ENCODE measurements at regions not wholly inside any gene's neighbourhood (a gene's known extent, or its start where the extent isn't known, plus 50 kb on each side); places are given as distances from the start of the nearest gene placed in this dataset.

DNA sequence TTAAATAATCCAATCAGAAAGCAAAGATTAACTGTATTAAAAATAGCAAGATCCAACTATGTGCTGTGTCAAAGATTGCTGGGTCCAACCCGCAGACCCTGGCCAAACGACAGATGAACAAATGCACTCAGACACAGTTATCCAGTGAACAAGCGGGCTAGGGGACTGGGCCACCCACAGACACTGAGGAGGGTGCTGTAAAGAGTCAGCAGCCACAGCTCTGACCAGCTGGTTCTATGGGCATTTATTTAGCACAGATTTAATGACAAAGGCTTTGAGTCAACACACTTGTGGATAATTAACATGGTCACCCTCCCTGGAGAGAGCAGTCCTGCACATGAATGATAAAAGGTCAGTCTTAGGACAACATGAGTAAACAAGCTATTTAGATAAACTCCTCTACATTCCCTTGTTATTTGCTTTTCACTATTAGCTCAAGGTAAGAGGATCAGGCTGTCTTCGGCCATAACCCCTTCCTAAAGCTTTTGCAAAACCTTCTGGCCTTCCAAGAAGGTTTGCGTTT is 424.9 kb downstream of the HINT1 start:
- no peaks in the 10 kb centered on the region for H3K36me3 ChIP-seq
- no peak overlapping the region for H3K27ac ChIP-seq
- DNase-seq, result no peak
- H3K27me3 ChIP-seq, result peaks cover 0 to 4% (median 0%) of the 10 kb centered on the region in 4 donors
- no peaks in the 10 kb centered on the region for H3K4me1 ChIP-seq
- intact Hi-C loops (cut with DNase I), result no loop called here
- H3K9me3 ChIP-seq, result no peaks in the 10 kb centered on the region
- no peak overlapping the region for H3K4me3 ChIP-seq
- 65 to 76% methylated on average over 5 of the region's 5 CpGs for WGBS, 2 donors
- TF ChIP-seq, protein P1, sequence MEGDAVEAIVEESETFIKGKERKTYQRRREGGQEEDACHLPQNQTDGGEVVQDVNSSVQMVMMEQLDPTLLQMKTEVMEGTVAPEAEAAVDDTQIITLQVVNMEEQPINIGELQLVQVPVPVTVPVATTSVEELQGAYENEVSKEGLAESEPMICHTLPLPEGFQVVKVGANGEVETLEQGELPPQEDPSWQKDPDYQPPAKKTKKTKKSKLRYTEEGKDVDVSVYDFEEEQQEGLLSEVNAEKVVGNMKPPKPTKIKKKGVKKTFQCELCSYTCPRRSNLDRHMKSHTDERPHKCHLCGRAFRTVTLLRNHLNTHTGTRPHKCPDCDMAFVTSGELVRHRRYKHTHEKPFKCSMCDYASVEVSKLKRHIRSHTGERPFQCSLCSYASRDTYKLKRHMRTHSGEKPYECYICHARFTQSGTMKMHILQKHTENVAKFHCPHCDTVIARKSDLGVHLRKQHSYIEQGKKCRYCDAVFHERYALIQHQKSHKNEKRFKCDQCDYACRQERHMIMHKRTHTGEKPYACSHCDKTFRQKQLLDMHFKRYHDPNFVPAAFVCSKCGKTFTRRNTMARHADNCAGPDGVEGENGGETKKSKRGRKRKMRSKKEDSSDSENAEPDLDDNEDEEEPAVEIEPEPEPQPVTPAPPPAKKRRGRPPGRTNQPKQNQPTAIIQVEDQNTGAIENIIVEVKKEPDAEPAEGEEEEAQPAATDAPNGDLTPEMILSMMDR (IDR thresholded peaks at IDR 0.05), result no peak
- no peak for FAIRE-seq
- ATAC-seq, result no peak

DNA sequence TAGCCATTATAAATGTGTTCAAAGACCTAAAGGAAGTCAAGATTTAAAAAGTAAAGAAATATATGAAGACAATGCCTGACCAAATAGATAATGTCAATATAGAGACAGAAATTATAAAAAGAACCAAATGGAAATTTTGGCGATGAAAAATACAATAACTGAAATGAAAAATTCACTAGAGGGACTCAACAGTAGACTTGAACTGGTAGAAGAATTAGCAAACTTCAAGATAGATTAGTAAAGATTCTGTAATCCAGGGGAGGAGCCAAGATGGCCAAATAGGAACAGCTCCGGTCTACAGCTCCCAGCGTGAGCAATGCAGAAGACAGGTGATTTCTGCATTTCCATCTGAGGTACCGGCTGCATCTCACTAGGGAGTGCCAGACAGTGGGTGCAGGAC is 433.2 kb downstream of the HINT1 start:
- FAIRE-seq (no peak), ATAC-seq (no peak), DNase-seq (no peak)
- H3K4me1 ChIP-seq, result no peaks in the 10 kb centered on the region
- no peak overlapping the region for H3K27ac ChIP-seq
- no peaks in the 10 kb centered on the region for H3K27me3 ChIP-seq
- H3K36me3 ChIP-seq, result no peaks in the 10 kb centered on the region
- intact Hi-C loops (cut with DNase I), result no loop called here
- 90 to 96% methylated on average over 4 of the region's 4 CpGs for WGBS, 2 donors
- H3K4me3 ChIP-seq, result no peak overlapping the region
- TF ChIP-seq, protein P1 (IDR thresholded peaks at IDR 0.05), result no peak
- H3K9me3 ChIP-seq, result no peaks in the 10 kb centered on the region

GRCh38 chr5:130729541-130729940 is 435.5 kb downstream of the HINT1 start:
- Histone ChIP-seq H3K4me1 (no peaks in the 10 kb centered on the region), H3K27me3 (no peaks in the 10 kb centered on the region), H3K27ac (no peak overlapping the region), H3K4me3 (no peak overlapping the region), H3K9me3 (no peaks in the 10 kb centered on the region), H3K36me3 (no peaks in the 10 kb centered on the region)
- FAIRE-seq (no peak), DNase-seq (no peak), ATAC-seq (no peak)
- 30 to 44% methylated on average over 2 of the region's 2 CpGs for WGBS, 2 donors
- TF ChIP-seq, protein P1 (IDR thresholded peaks at IDR 0.05), result no peak
- intact Hi-C loops (cut with DNase I), result no loop called here

- 76 to 78% methylated on average over 1 of the region's 1 CpG for WGBS, 2 donors
- Histone ChIP-seq H3K27me3 (no peaks in the 10 kb centered on the region), H3K9me3 (no peaks in the 10 kb centered on the region), H3K27ac (no peak overlapping the region), H3K4me3 (no peak overlapping the region), H3K36me3 (no peaks in the 10 kb centered on the region), H3K4me1 (no peaks in the 10 kb centered on the region)
- intact Hi-C loops (cut with DNase I), result no loop called here
- DNase-seq (no peak), FAIRE-seq (no peak), ATAC-seq (no peak)
- TF ChIP-seq, protein P1 (IDR thresholded peaks at IDR 0.05), result no peak
These were observed 437.2 kb downstream of the HINT1 start for GRCh38 chr5:130727830-130728229.

DNA sequence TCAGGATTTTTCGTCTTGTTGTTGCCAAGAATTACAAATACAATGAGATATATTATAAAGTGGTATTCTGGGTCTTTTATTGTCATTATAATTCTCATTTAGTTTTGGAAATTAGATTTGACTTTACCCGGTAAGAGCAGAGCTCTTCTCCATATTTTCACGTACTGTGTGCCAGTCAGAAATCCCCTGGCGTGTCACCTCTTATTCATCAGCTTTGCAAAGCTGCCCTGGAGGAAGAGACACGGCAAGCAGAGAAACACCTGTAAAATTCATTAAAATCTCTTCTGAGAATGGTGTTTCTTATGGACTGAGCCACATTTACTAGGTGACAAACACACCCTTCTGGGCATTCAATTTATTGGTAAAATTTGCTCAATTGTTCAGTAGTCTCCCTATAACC is 440.4 kb downstream of the HINT1 start:
- H3K4me1 ChIP-seq, result no peaks in the 10 kb centered on the region
- no peak overlapping the region for H3K27ac ChIP-seq
- no peaks in the 10 kb centered on the region for H3K27me3 ChIP-seq
- WGBS, 2 donors, result 64 to 78% methylated on average over 5 of the region's 5 CpGs
- H3K4me3 ChIP-seq, result no peak overlapping the region
- no peak for ATAC-seq
- intact Hi-C loops (cut with DNase I), result no loop called here
- FAIRE-seq, result no peak
- no peaks in the 10 kb centered on the region for H3K36me3 ChIP-seq
- DNase-seq, result no peak
- TF ChIP-seq, protein P1 (IDR thresholded peaks at IDR 0.05), result no peak
- H3K9me3 ChIP-seq, result no peaks in the 10 kb centered on the region

All from pancreas (tissue), 10 donors.